IMR-90 (cell line): ENCODE measurements at regions not wholly inside any gene's neighbourhood (a gene's known extent, or its start where the extent isn't known, plus 50 kb on each side); places are given as distances from the start of the nearest gene placed in this dataset.
"Not testable (repeated sequence)": the region's sequence is repeated elsewhere in the genome, so short reads cannot be mapped to it uniquely, and the experiment has no call there.

Source experiments
- ATAC-seq: fragments of 200-7000 bp; cut with Tn5 transposase; 2 replicates; pipeline ENCODE4 v1.9.1; 2020; ENCODE audit warnings: low read depth, mild to moderate bottlenecking, moderate library complexity
- BruUV-seq: library from RNA; stranded (reverse); fragments of 400-500 nt; replicated peaks from 2 replicates; lab custom pipeline; 2021; lab: Mats Ljungman, UMichigan
- CTCF ChIA-PET: fragments of 300-600 bp; formaldehyde crosslinking; extraction: SDS; loops from one replicate; lab custom pipeline; 2021; ENCODE audit warnings: antibody characterized with exemption; lab: Yijun Ruan, JAX
- POLR2A ChIA-PET: fragments of 300-600 bp; sonication (Branson Sonifier 250); formaldehyde crosslinking; loops from one replicate; lab custom pipeline; 2022; ENCODE audit warnings: antibody characterized with exemption; ENCODE audit not compliant: unreplicated experiment; lab: Charles Lee
- DNase-seq: peaks from one replicate; pipeline ENCODE4 v3.0.0; 2013
- H2AFZ ChIP-seq: replicated peaks from 2 replicates; pipeline ENCODE3; 2013; ENCODE audit warnings: low read length, mild to moderate bottlenecking; ENCODE audit not compliant: poor library complexity
- H2AK5ac ChIP-seq: 2 replicates; pipeline ENCODE4 v1.6.1; 2013; ENCODE audit warnings: low read depth, low read length, inconsistent platforms
- H2AK9ac ChIP-seq: replicated peaks from 2 replicates; pipeline ENCODE3; 2013; ENCODE audit warnings: mild to moderate bottlenecking, low read depth, low read length, moderate library complexity; ENCODE audit not compliant: poor library complexity
- H2BK120ac ChIP-seq: 2 replicates; pipeline ENCODE4 v1.6.1; 2013; ENCODE audit warnings: low read depth, low read length, inconsistent platforms
- H2BK15ac ChIP-seq: 3 replicates; pipeline ENCODE4 v1.6.1; 2013; ENCODE audit warnings: low read depth, low read length, inconsistent platforms
- H2BK20ac ChIP-seq: 2 replicates; pipeline ENCODE4 v1.6.1; 2013; ENCODE audit warnings: low read depth, mild to moderate bottlenecking, inconsistent platforms, low read length, moderate library complexity
- H2BK5ac ChIP-seq: 2 replicates; pipeline ENCODE4 v1.6.1; 2013; ENCODE audit warnings: mild to moderate bottlenecking, low read depth, low read length, inconsistent platforms; ENCODE audit not compliant: poor library complexity, severe bottlenecking
- H3K14ac ChIP-seq: replicated peaks from 2 replicates; pipeline ENCODE4 v1.6.1; 2013; ENCODE audit warnings: low read depth, low read length, inconsistent platforms
- H3K18ac ChIP-seq: 2 replicates; pipeline ENCODE4 v1.6.1; 2013; ENCODE audit warnings: low read depth, low read length, control low read depth
- H3K23ac ChIP-seq: 2 replicates; pipeline ENCODE4 v1.6.1; 2013; ENCODE audit warnings: low read depth, low read length, inconsistent platforms
- H3K27ac ChIP-seq: 2 replicates; pipeline ENCODE4 v1.5.1; 2013; ENCODE audit warnings: mild to moderate bottlenecking, control low read depth, low read length; ENCODE audit not compliant: insufficient read depth
- H3K27me3 ChIP-seq: 2 replicates; pipeline ENCODE4 v1.6.1; 2013; ENCODE audit warnings: low read length; ENCODE audit not compliant: control insufficient read depth, insufficient read depth
- H3K36me3 ChIP-seq: 2 replicates; pipeline ENCODE4 v1.6.1; 2013; ENCODE audit warnings: low read length, mixed read lengths; ENCODE audit not compliant: control insufficient read depth, insufficient read depth
- H3K4ac ChIP-seq: 2 replicates; pipeline ENCODE4 v1.6.1; 2013; ENCODE audit warnings: low read depth, low read length, inconsistent platforms
- H3K4me1 ChIP-seq: 2 replicates; pipeline ENCODE4 v1.6.1; 2013; ENCODE audit warnings: low read length, mixed read lengths; ENCODE audit not compliant: control insufficient read depth, insufficient read depth
- H3K4me2 ChIP-seq: 2 replicates; pipeline ENCODE4 v1.6.1; 2013; ENCODE audit warnings: low read depth, mild to moderate bottlenecking, control low read depth, low read length, moderate library complexity
- H3K4me3 ChIP-seq: 2 replicates; pipeline ENCODE4 v1.5.1; 2013; ENCODE audit warnings: low read depth, mild to moderate bottlenecking, control low read depth, low read length, moderate library complexity; ENCODE audit not compliant: insufficient read depth
- H3K56ac ChIP-seq: 2 replicates; pipeline ENCODE4 v1.6.1; 2013; ENCODE audit warnings: low read length, inconsistent platforms; ENCODE audit not compliant: insufficient read depth; ENCODE audit errors: extremely low read depth
- H3K79me1 ChIP-seq, 2 experiments: 2 replicates each; pipeline ENCODE4 v1.6.1; 2013; ENCODE audit warnings: low read length in 2 of 2, inconsistent platforms in 1 of 2, low read depth in 1 of 2
- H3K9ac ChIP-seq: 2 replicates; pipeline ENCODE4 v1.6.1; 2013; ENCODE audit warnings: low read depth, low read length, control low read depth
- H3K9me1 ChIP-seq: 2 replicates; pipeline ENCODE4 v1.6.1; 2013; ENCODE audit warnings: low read length, inconsistent platforms; ENCODE audit not compliant: insufficient read depth
- H3K9me3 ChIP-seq: 2 replicates; pipeline ENCODE4 v1.6.1; 2013; ENCODE audit warnings: low read length; ENCODE audit not compliant: control insufficient read depth, insufficient read depth
- H4K20me1 ChIP-seq: 2 replicates; pipeline ENCODE4 v1.6.1; 2013; ENCODE audit warnings: low read length, inconsistent platforms; ENCODE audit not compliant: insufficient read depth
- H4K5ac ChIP-seq: 2 replicates; pipeline ENCODE4 v1.6.1; 2013; ENCODE audit warnings: mild to moderate bottlenecking, low read depth, low read length, control low read depth
- H4K8ac ChIP-seq, 2 experiments: 2 replicates each; pipeline ENCODE4 v1.6.1; 2013; ENCODE audit warnings: low read depth in 2 of 2, low read length in 2 of 2, control low read depth in 1 of 2, inconsistent platforms in 1 of 2
- H4K91ac ChIP-seq: 2 replicates; pipeline ENCODE4 v1.6.1; 2013; ENCODE audit warnings: low read depth, low read length, inconsistent platforms; ENCODE audit not compliant: insufficient read depth
- dilution Hi-C: fragments of 300-500 bp; cut with HindIII; formaldehyde crosslinking; loops from one replicate; pipeline ENCODE4 v1.14.3; 2018; ENCODE audit warnings: low sequenced_read_pairs; ENCODE audit not compliant: unreplicated experiment
- in situ Hi-C: fragments of 300-500 bp; cut with MboI; formaldehyde crosslinking; loops from 3 replicates; pipeline ENCODE4 v1.14.3; 2019; ENCODE audit warnings: low sequenced_read_pairs, inconsistent platforms, mixed read lengths
- intact Hi-C: fragments of 100-400 bp; cut with micrococcal nuclease; formaldehyde crosslinking; loops from 2 replicates; pipeline ENCODE4 v1.10.0; 2022

DNA sequence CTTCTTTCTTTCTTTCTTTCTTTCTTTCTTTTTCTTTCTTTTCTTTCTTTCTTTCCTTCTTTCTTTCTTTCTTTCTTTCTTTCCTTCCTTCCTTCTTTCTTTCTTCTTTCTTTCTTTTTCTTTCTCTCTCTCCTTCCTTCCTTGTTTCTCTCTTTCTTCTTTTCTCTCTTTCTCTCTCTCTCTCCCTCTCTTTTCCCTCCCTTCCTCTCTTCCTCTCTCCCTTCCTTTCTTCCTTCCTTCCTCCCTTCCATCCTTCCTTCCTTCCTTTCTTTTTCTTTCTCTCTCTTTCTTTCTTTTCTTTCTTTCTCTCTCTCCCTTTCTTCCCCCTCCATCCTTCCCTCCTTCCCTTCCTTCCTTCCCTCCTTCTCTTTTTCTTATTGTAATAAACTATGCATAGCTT lies 105.5 kb downstream of the ZBTB18 start:
- BruUV-seq, H2AK5ac ChIP-seq, H3K9ac ChIP-seq, intact Hi-C loops, DNase-seq, H3K79me1 ChIP-seq, H3K4ac ChIP-seq, H2AFZ ChIP-seq, H3K27ac ChIP-seq, H4K91ac ChIP-seq, dilution Hi-C loops, H2AK9ac ChIP-seq, H3K27me3 ChIP-seq, in situ Hi-C loops, H3K56ac ChIP-seq, H2BK5ac ChIP-seq, H3K9me3 ChIP-seq, H2BK20ac ChIP-seq, H3K18ac ChIP-seq, H2BK15ac ChIP-seq, H3K36me3 ChIP-seq, H4K20me1 ChIP-seq, H3K14ac ChIP-seq, H3K4me2 ChIP-seq, H3K4me1 ChIP-seq, H3K23ac ChIP-seq, H4K5ac ChIP-seq, POLR2A ChIA-PET, ATAC-seq, H3K9me1 ChIP-seq, H3K4me3 ChIP-seq, H2BK120ac ChIP-seq, H4K8ac ChIP-seq: not testable (repeated sequence)
- CTCF ChIA-PET = interaction anchor here (0.8 kb wide), 1 partner anchor 448 kb away, joined by 4 read pairs; no protein-coding TSS in a partner anchor
